HEK293 (cell line): ENCODE measurements at regions not wholly inside any gene's neighbourhood (a gene's known extent, or its start where the extent isn't known, plus 50 kb on each side); places are given as distances from the start of the nearest gene placed in this dataset.

ENCODE experiments used
- CTCF ChIA-PET: fragments of 350-600 bp; formaldehyde crosslinking; extraction: SDS; loops from one replicate; lab custom pipeline; 2021; ENCODE audit warnings: antibody characterized with exemption; lab: Yijun Ruan, JAX
- POLR2A ChIA-PET: fragments of 300-600 bp; formaldehyde crosslinking; extraction: SDS; loops from one replicate; lab custom pipeline; 2020; ENCODE audit warnings: antibody characterized with exemption, inconsistent platforms; lab: Yijun Ruan, JAX
- H3K27ac ChIP-seq: fragments of 200-500 bp; sonication (Bioruptor generic); 2 replicates; pipeline ENCODE4 v1.5.1; 2014; ENCODE audit warnings: low read depth, low read length, control low read depth, inconsistent platforms; ENCODE audit errors: extremely low read depth
- H3K36me3 ChIP-seq, 2 experiments: fragments of 200-500 bp in 1 of 2; sonication (Bioruptor generic) in 1 of 2; 1 replicate in 1 of 2; 2 replicates in 1 of 2; pipeline ENCODE4 v1.5.1; 2014 to 2017; ENCODE audit warnings: inconsistent platforms in 2 of 2, low read length in 2 of 2; ENCODE audit not compliant: control insufficient read depth in 2 of 2, insufficient read depth in 1 of 2
- H3K4me1 ChIP-seq: fragments of 200-500 bp; sonication (Bioruptor generic); 2 replicates; pipeline ENCODE4 v1.5.1; 2014; ENCODE audit warnings: mild to moderate bottlenecking, low read length, inconsistent platforms; ENCODE audit not compliant: control insufficient read depth, insufficient read depth
- H3K4me3 ChIP-seq: 2 replicates; pipeline ENCODE4 v1.5.1; 2011; ENCODE audit warnings: low read depth, mild to moderate bottlenecking, control low read depth, low read length, moderate library complexity
- H3K9me3 ChIP-seq: fragments of 200-500 bp; sonication (Bioruptor generic); 2 replicates; pipeline ENCODE4 v1.5.1; 2014; ENCODE audit warnings: low read depth, low read length, inconsistent platforms; ENCODE audit not compliant: control insufficient read depth, insufficient read depth
- BCL11B ChIP-seq: fragments of 450-650 bp; formaldehyde crosslinking; IDR thresholded peaks from 2 replicates; pipeline ENCODE4 v1.5.1; 2016; ENCODE audit warnings: low read depth, missing biosample characterization, missing genetic modification characterization
- INSM2 ChIP-seq: fragments of 450-650 bp; formaldehyde crosslinking; IDR thresholded peaks from 2 replicates; pipeline ENCODE4 v1.5.1; 2016; ENCODE audit warnings: missing biosample characterization, missing genetic modification characterization
- KLF16 ChIP-seq: fragments of 450-650 bp; formaldehyde crosslinking; IDR thresholded peaks from 2 replicates; pipeline ENCODE4 v1.5.1; 2017; ENCODE audit warnings: missing biosample characterization, missing genetic modification characterization
- ZBTB48 ChIP-seq: fragments of 450-650 bp; formaldehyde crosslinking; IDR thresholded peaks from 2 replicates; pipeline ENCODE4 v1.5.1; 2016; ENCODE audit warnings: missing biosample characterization, missing genetic modification characterization
- ZBTB6 ChIP-seq: fragments of 450-650 bp; formaldehyde crosslinking; IDR thresholded peaks from 2 replicates; pipeline ENCODE4 v1.5.1; 2017; ENCODE audit warnings: missing biosample characterization, missing genetic modification characterization
- ZFHX2 ChIP-seq: fragments of 450-650 bp; formaldehyde crosslinking; conservative IDR thresholded peaks from 2 replicates; pipeline ENCODE4 v1.5.1; 2016; ENCODE audit warnings: missing biosample characterization, missing genetic modification characterization
- ZNF175 ChIP-seq: fragments of 450-650 bp; formaldehyde crosslinking; IDR thresholded peaks from 2 replicates; pipeline ENCODE4 v1.5.1; 2016; ENCODE audit warnings: missing biosample characterization, missing genetic modification characterization
- ZNF248 ChIP-seq: fragments of 450-650 bp; formaldehyde crosslinking; IDR thresholded peaks from 2 replicates; pipeline ENCODE4 v1.5.1; 2017; ENCODE audit warnings: missing biosample characterization, missing genetic modification characterization
- ZNF266 ChIP-seq: fragments of 450-650 bp; formaldehyde crosslinking; IDR thresholded peaks from 2 replicates; pipeline ENCODE4 v1.5.1; 2016; ENCODE audit warnings: missing biosample characterization, missing genetic modification characterization, low read depth
- ZNF354C ChIP-seq: fragments of 450-650 bp; formaldehyde crosslinking; IDR thresholded peaks from 2 replicates; pipeline ENCODE4 v1.5.1; 2016; ENCODE audit warnings: missing biosample characterization, missing genetic modification characterization, low read depth, borderline replicate concordance
- ZNF404 ChIP-seq: fragments of 450-650 bp; formaldehyde crosslinking; IDR thresholded peaks from 2 replicates; pipeline ENCODE4 v1.5.1; 2017; ENCODE audit warnings: missing biosample characterization, missing genetic modification characterization
- ZNF433 ChIP-seq: fragments of 450-650 bp; formaldehyde crosslinking; IDR thresholded peaks from 2 replicates; pipeline ENCODE4 v1.5.1; 2016; ENCODE audit warnings: missing biosample characterization, missing genetic modification characterization, low read depth
- ZNF654 ChIP-seq: fragments of 450-650 bp; formaldehyde crosslinking; IDR thresholded peaks from 2 replicates; pipeline ENCODE4 v1.5.1; 2016; ENCODE audit warnings: low read depth, missing biosample characterization, missing genetic modification characterization
- ZNF747 ChIP-seq: fragments of 450-650 bp; formaldehyde crosslinking; IDR thresholded peaks from 2 replicates; pipeline ENCODE4 v1.5.1; 2016; ENCODE audit warnings: missing biosample characterization, missing genetic modification characterization
- ZSCAN4 ChIP-seq: fragments of 450-650 bp; formaldehyde crosslinking; IDR thresholded peaks from 2 replicates; pipeline ENCODE4 v1.5.1; 2017; ENCODE audit warnings: missing biosample characterization, missing genetic modification characterization
- TF ChIP-seq, protein P1 (sequence below): fragments of 450-650 bp; formaldehyde crosslinking; IDR thresholded peaks from 2 replicates; pipeline ENCODE4 v1.5.0; 2017; ENCODE audit warnings: missing biosample characterization, missing genetic modification characterization, borderline replicate concordance
- TF ChIP-seq, protein P2 (sequence below): IDR thresholded peaks from 2 replicates; pipeline ENCODE4 v1.6.1; 2011; ENCODE audit warnings: mild to moderate bottlenecking, low read depth, low read length, borderline replicate concordance

DNA sequence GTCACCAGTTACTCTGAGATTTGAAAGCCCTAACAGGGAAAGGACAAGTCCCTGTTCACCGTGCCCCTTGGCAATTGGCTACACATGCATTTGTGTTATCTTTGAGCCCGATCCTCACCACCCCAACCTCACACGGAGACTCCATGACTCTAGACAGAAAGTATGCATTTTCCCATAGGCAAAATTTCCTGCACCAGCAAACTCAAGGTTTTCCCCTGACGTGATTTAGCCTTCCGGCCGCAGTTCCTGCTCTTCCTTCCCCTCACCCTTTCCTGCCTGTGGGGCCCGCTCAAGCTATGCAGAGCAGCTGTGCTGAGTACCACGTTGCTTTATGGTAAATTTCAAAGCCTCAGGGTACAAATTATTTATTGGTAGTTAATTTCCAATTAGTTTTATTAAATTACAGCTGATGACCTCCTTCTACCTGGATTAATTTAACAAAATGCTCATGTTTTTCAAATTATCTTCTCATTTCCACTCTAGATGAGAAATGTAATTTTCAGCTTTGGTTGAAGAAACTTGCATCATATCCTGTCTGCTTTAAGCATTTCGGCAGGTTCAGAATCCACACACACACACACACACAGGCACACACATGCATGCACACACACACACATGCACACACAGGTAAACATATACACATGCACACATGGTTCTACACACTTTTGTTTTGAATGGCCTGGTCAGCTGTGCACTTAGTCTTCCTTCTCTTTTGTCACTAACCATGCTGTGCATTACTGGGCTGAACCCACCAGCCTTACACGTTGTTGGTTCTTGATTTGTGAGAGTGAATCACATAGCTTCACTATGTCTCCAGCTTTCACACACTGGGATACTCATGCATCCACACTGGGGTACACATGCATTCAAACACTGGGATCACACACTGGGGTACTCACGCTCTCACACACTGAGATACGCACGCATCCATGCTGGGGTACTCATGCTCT, 283.1 kb upstream of the PITRM1 start:
- TF ChIP-seq ZSCAN4 (tag by site-specific recombination) (peak; percentile 88), ZNF248 (no peak)
- H3K4me1 ChIP-seq = no peaks in the 10 kb centered on the region
- H3K9me3 ChIP-seq = no peaks in the 10 kb centered on the region
- ChIA-PET POLR2A (no interaction called here), CTCF (no interaction called here)
- no peak overlapping the region for H3K27ac ChIP-seq
- no peak overlapping the region for H3K4me3 ChIP-seq
- H3K36me3 ChIP-seq = no peaks in the 10 kb centered on the region

DNA sequence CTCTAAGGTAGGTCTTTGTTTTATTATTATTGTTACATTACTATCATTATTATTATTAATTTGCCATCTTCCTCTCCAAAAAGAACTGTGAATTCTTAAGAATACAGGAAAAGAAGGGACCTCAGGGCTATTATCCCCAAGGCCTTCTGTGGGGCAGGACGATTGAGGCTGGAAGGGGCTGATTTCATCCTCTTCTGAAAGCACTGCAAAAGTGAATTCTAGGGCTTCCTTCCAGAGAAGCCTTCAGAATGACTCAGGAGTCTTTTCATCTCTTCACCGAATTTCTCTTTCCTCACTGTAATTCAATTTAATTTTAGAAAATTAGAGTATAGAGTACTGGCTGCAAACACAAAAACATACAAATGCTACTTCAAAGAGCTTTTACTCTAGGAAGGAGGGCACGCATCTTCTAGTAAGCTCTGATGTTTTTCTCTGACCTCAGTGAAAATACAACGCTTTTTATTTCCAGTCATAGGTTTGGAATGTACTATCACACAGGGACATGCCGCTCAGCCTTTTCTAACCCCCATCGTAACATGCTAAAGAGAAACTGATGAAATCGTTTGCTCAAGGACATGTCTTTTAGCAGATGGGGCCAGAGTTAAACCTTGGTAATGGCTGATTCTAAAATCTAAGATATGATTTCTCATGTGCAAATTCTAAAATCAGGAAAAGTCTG, 280.2 kb upstream of the PITRM1 start:
- TF ChIP-seq ZBTB6 (tag by site-specific recombination) (no peak), ZNF747 (tag by site-specific recombination) (no peak), ZNF433 (tag by site-specific recombination) (no peak), KLF16 (tag by site-specific recombination) (no peak)
- TF ChIP-seq, protein P1, sequence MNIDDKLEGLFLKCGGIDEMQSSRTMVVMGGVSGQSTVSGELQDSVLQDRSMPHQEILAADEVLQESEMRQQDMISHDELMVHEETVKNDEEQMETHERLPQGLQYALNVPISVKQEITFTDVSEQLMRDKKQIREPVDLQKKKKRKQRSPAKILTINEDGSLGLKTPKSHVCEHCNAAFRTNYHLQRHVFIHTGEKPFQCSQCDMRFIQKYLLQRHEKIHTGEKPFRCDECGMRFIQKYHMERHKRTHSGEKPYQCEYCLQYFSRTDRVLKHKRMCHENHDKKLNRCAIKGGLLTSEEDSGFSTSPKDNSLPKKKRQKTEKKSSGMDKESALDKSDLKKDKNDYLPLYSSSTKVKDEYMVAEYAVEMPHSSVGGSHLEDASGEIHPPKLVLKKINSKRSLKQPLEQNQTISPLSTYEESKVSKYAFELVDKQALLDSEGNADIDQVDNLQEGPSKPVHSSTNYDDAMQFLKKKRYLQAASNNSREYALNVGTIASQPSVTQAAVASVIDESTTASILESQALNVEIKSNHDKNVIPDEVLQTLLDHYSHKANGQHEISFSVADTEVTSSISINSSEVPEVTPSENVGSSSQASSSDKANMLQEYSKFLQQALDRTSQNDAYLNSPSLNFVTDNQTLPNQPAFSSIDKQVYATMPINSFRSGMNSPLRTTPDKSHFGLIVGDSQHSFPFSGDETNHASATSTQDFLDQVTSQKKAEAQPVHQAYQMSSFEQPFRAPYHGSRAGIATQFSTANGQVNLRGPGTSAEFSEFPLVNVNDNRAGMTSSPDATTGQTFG (tag by site-specific recombination) = no peak
- H3K4me3 ChIP-seq = no peak overlapping the region
- no peaks in the 10 kb centered on the region; the same call in 1 of the 2 replicates for H3K9me3 ChIP-seq
- ChIA-PET CTCF (interaction anchor here (0.5 to 0.6 kb wide), 2 partner anchors 228 to 1318 kb away, joined by 3 to 5 read pairs; no protein-coding TSS in a partner anchor), POLR2A (no interaction called here)
- no peak overlapping the region for H3K27ac ChIP-seq
- H3K4me1 ChIP-seq = no peaks in the 10 kb centered on the region
- no peaks in the 10 kb centered on the region for H3K36me3 ChIP-seq

DNA sequence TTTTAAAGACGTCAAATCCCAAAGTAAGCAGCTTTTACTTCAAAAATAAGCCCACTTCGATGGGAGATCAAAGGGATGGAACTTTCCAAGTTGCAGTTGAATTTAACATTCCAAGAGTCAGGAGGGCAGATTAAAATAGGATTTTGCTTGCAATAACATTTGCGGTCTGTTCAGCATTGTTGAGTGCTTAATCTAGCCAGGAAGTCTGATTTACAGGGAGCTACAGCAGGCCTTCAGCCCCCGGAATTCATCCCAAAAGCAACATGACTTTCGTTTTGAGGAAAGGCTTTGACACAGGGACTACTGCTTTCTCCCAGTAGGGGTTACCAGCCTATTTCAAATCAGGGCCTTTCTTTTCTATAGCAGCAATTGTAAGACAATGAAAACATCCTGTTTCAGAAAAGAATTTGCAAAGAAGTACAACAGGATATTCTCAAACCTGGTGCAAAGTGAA, 279.6 kb upstream of the PITRM1 start:
- Histone ChIP-seq H3K4me3 (no peak overlapping the region), H3K4me1 (no peaks in the 10 kb centered on the region), H3K27ac (no peak overlapping the region), H3K9me3 (no peaks in the 10 kb centered on the region; the same call in 1 of the 2 replicates), H3K36me3 (no peaks in the 10 kb centered on the region)
- ChIA-PET CTCF (interaction anchor here (0.6 kb wide), 1 partner anchor 229 kb away, joined by 5 read pairs; no protein-coding TSS in a partner anchor), POLR2A (no interaction called here)
- TF ChIP-seq ZNF266 (no peak), ZBTB48 (no peak), INSM2 (no peak), ZNF404 (tag by site-specific recombination) (no peak), ZFHX2 (tag by site-specific recombination) (no peak), ZNF654 (tag by site-specific recombination) (no peak), BCL11B (no peak), ZNF175 (tag by site-specific recombination) (no peak), ZNF354C (tag by site-specific recombination) (no peak)
- TF ChIP-seq, protein P2, sequence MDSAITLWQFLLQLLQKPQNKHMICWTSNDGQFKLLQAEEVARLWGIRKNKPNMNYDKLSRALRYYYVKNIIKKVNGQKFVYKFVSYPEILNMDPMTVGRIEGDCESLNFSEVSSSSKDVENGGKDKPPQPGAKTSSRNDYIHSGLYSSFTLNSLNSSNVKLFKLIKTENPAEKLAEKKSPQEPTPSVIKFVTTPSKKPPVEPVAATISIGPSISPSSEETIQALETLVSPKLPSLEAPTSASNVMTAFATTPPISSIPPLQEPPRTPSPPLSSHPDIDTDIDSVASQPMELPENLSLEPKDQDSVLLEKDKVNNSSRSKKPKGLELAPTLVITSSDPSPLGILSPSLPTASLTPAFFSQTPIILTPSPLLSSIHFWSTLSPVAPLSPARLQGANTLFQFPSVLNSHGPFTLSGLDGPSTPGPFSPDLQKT = no peak
- TF ChIP-seq, protein P1 (tag by site-specific recombination) = no peak
